Upper lobe of right lung (tissue), 1 donor: ENCODE measurements at regions not wholly inside any gene's neighbourhood (a gene's known extent, or its start where the extent isn't known, plus 50 kb on each side); places are given as distances from the start of the nearest gene placed in this dataset.
"Not testable (repeated sequence)": the region's sequence is repeated elsewhere in the genome, so short reads cannot be mapped to it uniquely, and the experiment has no call there.

Experiments used
- ATAC-seq: fragments of 200-7000 bp; cut with Tn5 transposase; one replicate; pipeline ENCODE4 v1.9.1; 2020; ENCODE audit warnings: mild to moderate bottlenecking, moderate library complexity
- DNase-seq: peaks from one replicate; pipeline ENCODE4 v3.0.0-alpha.2; 2020
- H3K27ac ChIP-seq: fragments of 200-600 bp; one replicate; pipeline ENCODE4 v1.8.0; 2022
- H3K27me3 ChIP-seq: fragments of 200-600 bp; one replicate; pipeline ENCODE4 v1.8.0; 2022; ENCODE audit warnings: mild to moderate bottlenecking
- H3K36me3 ChIP-seq: fragments of 200-600 bp; one replicate; pipeline ENCODE4 v1.8.0; 2022
- H3K4me1 ChIP-seq: fragments of 200-600 bp; one replicate; pipeline ENCODE4 v1.8.0; 2022
- H3K4me3 ChIP-seq: fragments of 200-600 bp; one replicate; pipeline ENCODE4 v1.8.0; 2022; ENCODE audit warnings: mild to moderate bottlenecking
- H3K9me3 ChIP-seq: fragments of 200-600 bp; one replicate; pipeline ENCODE4 v1.8.0; 2022
- intact Hi-C: fragments of 100-400 bp; cut with DNase I; formaldehyde crosslinking; loops from one replicate; pipeline ENCODE4 v1.11.0; 2022
- TF ChIP-seq, protein P1 (sequence below): fragments of 200-600 bp; IDR thresholded peaks from one replicate; pipeline ENCODE4 v1.8.0; 2022; ENCODE audit warnings: antibody characterized with exemption
- donor health status: DM: no; HTN: yes; CAD: no; lungs with severe emphysema.

DNA sequence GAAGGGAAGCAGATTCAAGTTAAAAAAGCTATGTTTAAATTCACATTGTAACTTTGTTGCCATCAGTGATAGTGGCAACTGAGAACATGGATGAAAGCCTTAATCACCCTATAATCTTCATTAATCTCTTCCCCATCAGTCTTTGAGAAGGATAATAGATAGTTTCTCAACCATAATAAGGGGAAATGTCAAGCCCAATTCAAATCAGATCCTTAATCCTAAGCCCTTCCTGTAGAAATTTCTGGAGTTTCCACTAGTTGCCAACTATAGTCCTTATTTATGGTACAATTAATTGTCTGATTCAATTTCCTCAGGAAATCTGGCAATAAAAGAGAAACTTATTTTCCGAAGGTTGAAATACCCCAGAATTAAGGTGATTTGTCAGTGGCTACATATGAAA, 431.8 kb downstream of the ZWINT start:
- Histone ChIP-seq H3K27ac (no peak overlapping the region), H3K9me3 (no peaks in the 10 kb centered on the region), H3K27me3 (no peaks in the 10 kb centered on the region), H3K36me3 (no peaks in the 10 kb centered on the region), H3K4me3 (no peak overlapping the region), H3K4me1 (no peaks in the 10 kb centered on the region)
- ATAC-seq (no peak), DNase-seq (no peak)
- intact Hi-C loops = no loop called here
- TF ChIP-seq, protein P1, sequence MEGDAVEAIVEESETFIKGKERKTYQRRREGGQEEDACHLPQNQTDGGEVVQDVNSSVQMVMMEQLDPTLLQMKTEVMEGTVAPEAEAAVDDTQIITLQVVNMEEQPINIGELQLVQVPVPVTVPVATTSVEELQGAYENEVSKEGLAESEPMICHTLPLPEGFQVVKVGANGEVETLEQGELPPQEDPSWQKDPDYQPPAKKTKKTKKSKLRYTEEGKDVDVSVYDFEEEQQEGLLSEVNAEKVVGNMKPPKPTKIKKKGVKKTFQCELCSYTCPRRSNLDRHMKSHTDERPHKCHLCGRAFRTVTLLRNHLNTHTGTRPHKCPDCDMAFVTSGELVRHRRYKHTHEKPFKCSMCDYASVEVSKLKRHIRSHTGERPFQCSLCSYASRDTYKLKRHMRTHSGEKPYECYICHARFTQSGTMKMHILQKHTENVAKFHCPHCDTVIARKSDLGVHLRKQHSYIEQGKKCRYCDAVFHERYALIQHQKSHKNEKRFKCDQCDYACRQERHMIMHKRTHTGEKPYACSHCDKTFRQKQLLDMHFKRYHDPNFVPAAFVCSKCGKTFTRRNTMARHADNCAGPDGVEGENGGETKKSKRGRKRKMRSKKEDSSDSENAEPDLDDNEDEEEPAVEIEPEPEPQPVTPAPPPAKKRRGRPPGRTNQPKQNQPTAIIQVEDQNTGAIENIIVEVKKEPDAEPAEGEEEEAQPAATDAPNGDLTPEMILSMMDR = no peak

GRCh38 chr10:55899472-55900147, 461.4 kb downstream of the ZWINT start:
- intact Hi-C loops, H3K36me3 ChIP-seq, H3K4me1 ChIP-seq, DNase-seq, ATAC-seq, H3K27me3 ChIP-seq, H3K27ac ChIP-seq, H3K9me3 ChIP-seq, H3K4me3 ChIP-seq: not testable (repeated sequence)

DNA sequence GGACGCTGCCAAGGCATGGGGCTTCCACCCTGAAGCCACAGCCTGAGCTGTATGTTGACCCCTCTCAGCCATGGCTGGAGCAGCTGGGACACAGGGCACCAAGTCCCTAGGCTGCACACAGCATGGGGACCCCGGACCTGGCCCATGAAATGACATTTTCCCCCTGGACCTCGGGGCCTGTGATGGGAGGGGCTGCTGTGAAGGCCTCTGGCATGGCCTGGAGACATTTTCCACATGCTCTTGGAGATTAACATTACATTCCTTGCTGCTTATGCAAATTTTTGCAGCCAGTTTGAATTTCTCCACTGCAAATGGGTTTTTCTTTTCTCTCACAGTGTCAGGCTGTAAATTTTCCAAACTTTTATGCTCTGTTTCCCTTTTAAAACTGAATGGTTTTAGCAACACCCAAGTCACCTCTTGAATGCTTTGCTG, 463.6 kb downstream of the ZWINT start:
- intact Hi-C loops = no loop called here
- Histone ChIP-seq H3K27me3 (no peaks in the 10 kb centered on the region), H3K4me1 (no peaks in the 10 kb centered on the region), H3K27ac (no peak overlapping the region), H3K4me3 (no peak overlapping the region), H3K36me3 (no peaks in the 10 kb centered on the region), H3K9me3 (no peaks in the 10 kb centered on the region)
- ATAC-seq (no peak), DNase-seq (no peak)
- TF ChIP-seq, protein P1 = no peak

DNA sequence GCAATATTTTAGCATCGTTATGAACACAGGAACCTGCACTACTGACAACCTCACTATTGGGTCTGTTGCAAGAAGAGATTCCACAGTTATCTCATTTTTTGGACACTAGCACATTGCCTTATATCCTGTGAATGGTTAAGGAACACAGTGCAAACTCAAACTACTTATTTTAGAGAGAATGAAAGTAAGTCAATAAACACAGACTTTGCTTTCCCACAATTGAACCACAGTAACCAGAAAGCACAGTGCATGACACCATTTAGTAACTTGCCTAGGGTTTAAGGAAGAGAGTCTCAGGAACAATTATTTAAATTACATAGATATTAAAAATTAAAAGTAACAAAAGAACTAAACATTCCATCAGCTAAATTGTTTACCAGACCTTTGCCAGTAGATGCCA, 468.8 kb downstream of the ZWINT start:
- H3K27ac ChIP-seq = no peak overlapping the region
- H3K4me1 ChIP-seq = no peaks in the 10 kb centered on the region
- no peaks in the 10 kb centered on the region for H3K9me3 ChIP-seq
- no peak overlapping the region for H3K4me3 ChIP-seq
- TF ChIP-seq, protein P1 = no peak
- intact Hi-C loops = no loop called here
- no peak for ATAC-seq
- H3K27me3 ChIP-seq = no peaks in the 10 kb centered on the region
- no peak for DNase-seq
- H3K36me3 ChIP-seq = no peaks in the 10 kb centered on the region

GRCh38 chr10:55881588-55881987, 479.5 kb downstream of the ZWINT start:
- intact Hi-C loops = no loop called here

GRCh38 chr10:55873485-55873884, 487.6 kb downstream of the ZWINT start:
- TF ChIP-seq, protein P1 = no peak
- Histone ChIP-seq H3K27ac (no peak overlapping the region), H3K27me3 (no peaks in the 10 kb centered on the region), H3K9me3 (no peaks in the 10 kb centered on the region), H3K4me1 (no peaks in the 10 kb centered on the region), H3K4me3 (no peak overlapping the region), H3K36me3 (no peaks in the 10 kb centered on the region)
- ATAC-seq = no peak
- intact Hi-C loops = no loop called here
- no peak for DNase-seq

More at GRCh38 chr10:55881588-55881987, 479.5 kb downstream of the ZWINT start:
- no peak overlapping the region for H3K27ac ChIP-seq
- ATAC-seq (no peak), DNase-seq (no peak)
- H3K4me3 ChIP-seq = no peak overlapping the region
- no peaks in the 10 kb centered on the region for H3K27me3 ChIP-seq
- H3K9me3 ChIP-seq = no peaks in the 10 kb centered on the region
- TF ChIP-seq, protein P1 = no peak
- no peaks in the 10 kb centered on the region for H3K36me3 ChIP-seq
- no peaks in the 10 kb centered on the region for H3K4me1 ChIP-seq
